ENCODE measurements at regions not wholly inside any gene's neighbourhood (a gene's known extent, or its start where the extent isn't known, plus 50 kb on each side); places are given as distances from the start of the nearest gene placed in this dataset.

DNA sequence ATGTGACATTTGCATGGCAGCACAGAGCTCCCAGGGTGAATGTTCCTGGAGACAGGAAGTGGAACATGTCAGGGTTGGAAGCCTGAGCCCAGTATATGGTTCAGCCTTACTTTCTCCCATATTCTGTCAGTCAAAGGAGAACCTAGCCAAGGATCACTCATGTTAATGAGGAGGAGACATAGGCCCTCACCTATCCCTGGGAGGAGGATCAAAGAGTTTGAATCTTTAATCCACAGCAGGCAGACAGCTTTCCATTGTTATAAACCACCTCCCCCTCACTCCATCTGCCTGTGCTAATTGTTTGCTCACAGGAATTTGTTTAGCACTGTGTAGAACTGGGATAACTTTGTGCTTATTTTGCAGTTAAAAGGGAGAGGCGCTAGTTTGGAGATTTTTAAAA lies 1069.1 kb downstream of the EFNB2 start:
- TF ChIP-seq, protein P1, sequence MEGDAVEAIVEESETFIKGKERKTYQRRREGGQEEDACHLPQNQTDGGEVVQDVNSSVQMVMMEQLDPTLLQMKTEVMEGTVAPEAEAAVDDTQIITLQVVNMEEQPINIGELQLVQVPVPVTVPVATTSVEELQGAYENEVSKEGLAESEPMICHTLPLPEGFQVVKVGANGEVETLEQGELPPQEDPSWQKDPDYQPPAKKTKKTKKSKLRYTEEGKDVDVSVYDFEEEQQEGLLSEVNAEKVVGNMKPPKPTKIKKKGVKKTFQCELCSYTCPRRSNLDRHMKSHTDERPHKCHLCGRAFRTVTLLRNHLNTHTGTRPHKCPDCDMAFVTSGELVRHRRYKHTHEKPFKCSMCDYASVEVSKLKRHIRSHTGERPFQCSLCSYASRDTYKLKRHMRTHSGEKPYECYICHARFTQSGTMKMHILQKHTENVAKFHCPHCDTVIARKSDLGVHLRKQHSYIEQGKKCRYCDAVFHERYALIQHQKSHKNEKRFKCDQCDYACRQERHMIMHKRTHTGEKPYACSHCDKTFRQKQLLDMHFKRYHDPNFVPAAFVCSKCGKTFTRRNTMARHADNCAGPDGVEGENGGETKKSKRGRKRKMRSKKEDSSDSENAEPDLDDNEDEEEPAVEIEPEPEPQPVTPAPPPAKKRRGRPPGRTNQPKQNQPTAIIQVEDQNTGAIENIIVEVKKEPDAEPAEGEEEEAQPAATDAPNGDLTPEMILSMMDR (IDR thresholded peaks at IDR 0.05; ENCODE audit: low read depth, low read length) = no peak
- TF ChIP-seq EZH2phosphoT487 (IDR thresholded peaks at IDR 0.05; ENCODE audit: low read depth) = no peak

Data from OCI-LY3 (cell line).